ENCODE measurements at regions not wholly inside any gene's neighbourhood (a gene's known extent, or its start where the extent isn't known, plus 50 kb on each side); places are given as distances from the start of the nearest gene placed in this dataset.

- TF ChIP-seq CTCF (IDR thresholded peaks at IDR 0.05) = no peak
- no peak for TF ChIP-seq POLR2A (IDR thresholded peaks at IDR 0.05)
Measured at GRCh38 chr14:82124511-82124910, 590.9 kb upstream of the SEL1L start.
